ENCODE measurements at regions not wholly inside any gene's neighbourhood (a gene's known extent, or its start where the extent isn't known, plus 50 kb on each side); places are given as distances from the start of the nearest gene placed in this dataset.

GRCh38 chr19:32061315-32061714, 284.1 kb upstream of the ZNF507 start:
- no peak overlapping the region for H3K4me2 ChIP-seq
- no peak overlapping the region for H3K27ac ChIP-seq (ENCODE audit: low read depth in 2 of 2, low read length in 1 of 2)
- ChIA-PET CTCF (no interaction called here), POLR2A (no interaction called here)
- no peaks in the 10 kb centered on the region for H3K27me3 ChIP-seq (ENCODE audit: insufficient read depth)
- H3K4me1 ChIP-seq (ENCODE audit: control insufficient read depth in 1 of 2, insufficient read depth in 2 of 2, low read depth in 1 of 2, low read length in 1 of 2) = no peaks in the 10 kb centered on the region
- H2AFZ ChIP-seq (ENCODE audit: low read depth) = no peak overlapping the region
- no peaks in the 10 kb centered on the region for H3K79me2 ChIP-seq (ENCODE audit: insufficient read depth)
- no peak for DNase-seq
- H3K9me3 ChIP-seq = no peaks in the 10 kb centered on the region
- TF ChIP-seq EP300 (IDR thresholded peaks at IDR 0.05; ENCODE audit: borderline replicate concordance in 1 of 2, low read depth in 1 of 2, low read length in 1 of 2) (no peak), MXI1 (IDR thresholded peaks at IDR 0.05; ENCODE audit: low read depth, low read length) (no peak), ZBTB33 (IDR thresholded peaks at IDR 0.05; ENCODE audit: borderline replicate concordance, low read depth) (no peak), NRF1 (IDR thresholded peaks at IDR 0.05; ENCODE audit: low read depth, low read length) (no peak), FOXM1 (IDR thresholded peaks at IDR 0.05; ENCODE audit: low read depth) (no peak), SIN3A (IDR thresholded peaks at IDR 0.05; ENCODE audit: borderline replicate concordance, low read depth, low read length) (no peak), TCF12 (IDR thresholded peaks at IDR 0.05) (no peak), SMC3 (IDR thresholded peaks at IDR 0.05; ENCODE audit: low read depth, low read length) (no peak), TAF1 (IDR thresholded peaks at IDR 0.05; ENCODE audit: borderline replicate concordance, low read depth, low read length) (no peak), USF1 (IDR thresholded peaks at IDR 0.05; ENCODE audit: borderline replicate concordance, low read depth) (no peak), JUND (IDR thresholded peaks at IDR 0.05) (no peak), PBX3 (IDR thresholded peaks at IDR 0.05) (no peak), RCOR1 (IDR thresholded peaks at IDR 0.05; ENCODE audit: low read length) (no peak)
- no peaks in the 10 kb centered on the region for H3K9me2 ChIP-seq
- no peaks in the 10 kb centered on the region for H4K20me1 ChIP-seq (ENCODE audit: insufficient read depth)
- H3K9ac ChIP-seq = no peak overlapping the region
- WGBS (ENCODE audit: low lambda C conversion rate) = 27% methylated on average over 1 of the region's 1 CpG
- H3K36me3 ChIP-seq (replicated peaks in 1 of 2; ENCODE audit: control insufficient read depth in 1 of 2, insufficient read depth in 2 of 2, low read length in 1 of 2) = no peaks in the 10 kb centered on the region
- no peaks in the 10 kb centered on the region for H3F3A ChIP-seq (replicated peaks; ENCODE audit: insufficient read depth)
- H3K4me3 ChIP-seq (ENCODE audit: low read depth in 2 of 2, low read length in 1 of 2) = no peak overlapping the region

GRCh38 chr19:32063601-32064000, 281.8 kb upstream of the ZNF507 start:
- H3K9me2 ChIP-seq = no peaks in the 10 kb centered on the region
- DNase-seq = no peak
- H3K4me2 ChIP-seq = no peak overlapping the region
- H3K4me3 ChIP-seq (ENCODE audit: low read depth in 2 of 2, low read length in 1 of 2) = no peak overlapping the region
- no peaks in the 10 kb centered on the region for H4K20me1 ChIP-seq (ENCODE audit: insufficient read depth)
- ChIA-PET CTCF (no interaction called here), POLR2A (no interaction called here)
- no peaks in the 10 kb centered on the region for H3K79me2 ChIP-seq (ENCODE audit: insufficient read depth)
- H3K9me3 ChIP-seq = no peaks in the 10 kb centered on the region
- H2AFZ ChIP-seq (ENCODE audit: low read depth) = no peak overlapping the region
- no peaks in the 10 kb centered on the region for H3K36me3 ChIP-seq (replicated peaks in 1 of 2; ENCODE audit: control insufficient read depth in 1 of 2, insufficient read depth in 2 of 2, low read length in 1 of 2)
- no peaks in the 10 kb centered on the region for H3K4me1 ChIP-seq (ENCODE audit: control insufficient read depth in 1 of 2, insufficient read depth in 2 of 2, low read depth in 1 of 2, low read length in 1 of 2)
- H3K9ac ChIP-seq = no peak overlapping the region
- 44% methylated on average over 9 of the region's 10 CpGs for WGBS (ENCODE audit: low lambda C conversion rate)
- H3F3A ChIP-seq (replicated peaks; ENCODE audit: insufficient read depth) = no peaks in the 10 kb centered on the region
- no peak overlapping the region for H3K27ac ChIP-seq (ENCODE audit: low read depth in 2 of 2, low read length in 1 of 2)
- no peaks in the 10 kb centered on the region for H3K27me3 ChIP-seq (ENCODE audit: insufficient read depth)
- no peak for TF ChIP-seq RCOR1 (IDR thresholded peaks at IDR 0.05; ENCODE audit: low read length)
- no peak for TF ChIP-seq NRF1 (IDR thresholded peaks at IDR 0.05; ENCODE audit: low read depth, low read length)
- TF ChIP-seq EZH2phosphoT487 (IDR thresholded peaks at IDR 0.05; ENCODE audit: borderline replicate concordance, low read depth) = no peak
- no peak for TF ChIP-seq POLR2AphosphoS5 (IDR thresholded peaks at IDR 0.05; ENCODE audit: low read depth, low read length)
- TF ChIP-seq RFX5 (IDR thresholded peaks at IDR 0.05; ENCODE audit: low read length) = no peak
- no peak for TF ChIP-seq RXRA (IDR thresholded peaks at IDR 0.05; ENCODE audit: borderline replicate concordance, low read depth)
- TF ChIP-seq ELF1 (IDR thresholded peaks at IDR 0.05) = no peak
- TF ChIP-seq EP300 (IDR thresholded peaks at IDR 0.05; ENCODE audit: borderline replicate concordance in 1 of 2, low read depth in 1 of 2, low read length in 1 of 2) = no peak
- no peak for TF ChIP-seq USF2 (IDR thresholded peaks at IDR 0.05; ENCODE audit: borderline replicate concordance, low read depth, low read length)
- TF ChIP-seq RAD21 (IDR thresholded peaks at IDR 0.05; ENCODE audit: low read length) = no peak
- TF ChIP-seq GATA2 (CRISPR knock-in tag; IDR thresholded peaks at IDR 0.05) = no peak
- TF ChIP-seq TCF12 (IDR thresholded peaks at IDR 0.05) = no peak
- no peak for TF ChIP-seq FOXM1 (IDR thresholded peaks at IDR 0.05; ENCODE audit: low read depth)
- TF ChIP-seq USF1 (IDR thresholded peaks at IDR 0.05; ENCODE audit: borderline replicate concordance, low read depth) = no peak
- no peak for TF ChIP-seq JUND (IDR thresholded peaks at IDR 0.05)
- TF ChIP-seq CHD2 (IDR thresholded peaks at IDR 0.05; ENCODE audit: low read length, partially characterized antibody) = no peak
- no peak for TF ChIP-seq PBX3 (IDR thresholded peaks at IDR 0.05)

Measured in SK-N-SH (cell line).